A673 (cell line): ENCODE measurements at regions not wholly inside any gene's neighbourhood (a gene's known extent, or its start where the extent isn't known, plus 50 kb on each side); places are given as distances from the start of the nearest gene placed in this dataset.

Source experiments
- BruUV-seq: library from RNA; stranded (reverse); fragments of 400-500 nt; replicated peaks from 2 replicates; lab custom pipeline; 2021; lab: Mats Ljungman, UMichigan
- CTCF ChIA-PET: fragments of 300-600 bp; sonication (Branson Sonifier 250); formaldehyde crosslinking; loops from one replicate; lab custom pipeline; 2022; ENCODE audit warnings: antibody characterized with exemption; lab: Charles Lee
- POLR2A ChIA-PET: fragments of 300-600 bp; sonication (Branson Sonifier 250); formaldehyde crosslinking; loops from one replicate; lab custom pipeline; 2022; ENCODE audit warnings: antibody characterized with exemption; ENCODE audit not compliant: low non-redundant PET; lab: Charles Lee
- DNase-seq: peaks from one replicate; pipeline ENCODE4 v3.0.0-alpha.2; 2015; ENCODE audit warnings: low spot score
- H3K27ac ChIP-seq: fragments of 200-600 bp; sonication (generic); 2 replicates; pipeline ENCODE4 v1.5.1; 2016; ENCODE audit warnings: mixed run types, low read depth, mild to moderate bottlenecking, mixed read lengths, antibody characterized with exemption, low read length; ENCODE audit not compliant: poor library complexity, severe bottlenecking
- H3K27me3 ChIP-seq: fragments of 200-600 bp; sonication (generic); replicated peaks from 2 replicates; pipeline ENCODE4 v1.6.1; 2017; ENCODE audit warnings: mixed run types, low read depth, mild to moderate bottlenecking, mixed read lengths, antibody characterized with exemption, low read length; ENCODE audit not compliant: insufficient read depth, poor library complexity
- H3K36me3 ChIP-seq: fragments of 200-600 bp; sonication (generic); 2 replicates; pipeline ENCODE4 v1.6.1; 2016; ENCODE audit warnings: mixed run types, mild to moderate bottlenecking, mixed read lengths, antibody characterized with exemption, low read length; ENCODE audit not compliant: insufficient read depth, poor library complexity, severe bottlenecking
- H3K4me1 ChIP-seq: fragments of 200-600 bp; sonication (generic); 2 replicates; pipeline ENCODE4 v1.6.1; 2017; ENCODE audit warnings: mixed run types, mild to moderate bottlenecking, mixed read lengths, antibody characterized with exemption, low read length; ENCODE audit not compliant: insufficient read depth, poor library complexity, severe bottlenecking
- H3K4me3 ChIP-seq: fragments of 200-600 bp; sonication (generic); 2 replicates; pipeline ENCODE4 v1.5.1; 2016; ENCODE audit warnings: low read depth, mixed run types, mild to moderate bottlenecking, mixed read lengths, low read length; ENCODE audit not compliant: poor library complexity, severe bottlenecking
- H3K9me3 ChIP-seq: fragments of 200-600 bp; sonication (generic); 2 replicates; pipeline ENCODE4 v1.6.1; 2016; ENCODE audit warnings: mixed run types, low read depth, mild to moderate bottlenecking, mixed read lengths, antibody characterized with exemption, low read length; ENCODE audit not compliant: poor library complexity, severe bottlenecking
- CTCF ChIP-seq: fragments of 300-800, 200-600 bp; sonication (generic); conservative IDR thresholded peaks from 2 replicates; pipeline ENCODE4 v1.5.1; 2017; ENCODE audit warnings: low read depth, mild to moderate bottlenecking, antibody characterized with exemption, low read length, moderate library complexity, mixed read lengths
- EZH2 ChIP-seq: fragments of 200-600 bp; sonication (generic); IDR thresholded peaks from 2 replicates; pipeline ENCODE4 v1.6.1; 2017; ENCODE audit warnings: borderline replicate concordance, low read depth, mild to moderate bottlenecking, mixed read lengths, antibody characterized with exemption, low read length; ENCODE audit not compliant: poor library complexity, severe bottlenecking
- intact Hi-C: fragments of 100-400 bp; cut with micrococcal nuclease; formaldehyde crosslinking; loops from one replicate; pipeline ENCODE4 v1.10.0; 2022; ENCODE audit not compliant: unreplicated experiment

GRCh38 chr6:154891901-154892300 is 103.2 kb upstream of the TIAM2 start:
- no TSS peak for BruUV-seq
- ChIA-PET CTCF (no interaction called here), POLR2A (no interaction called here)
- no peak for TF ChIP-seq EZH2
- no peak for TF ChIP-seq CTCF
- H3K27me3 ChIP-seq, result no peaks in the 10 kb centered on the region
- intact Hi-C loops, result no loop called here
- H3K36me3 ChIP-seq, result no peaks in the 10 kb centered on the region
- peaks cover 5% of the 10 kb centered on the region for H3K4me1 ChIP-seq
- no peak overlapping the region for H3K4me3 ChIP-seq
- no peaks in the 10 kb centered on the region for H3K9me3 ChIP-seq
- no peak overlapping the region for H3K27ac ChIP-seq
- DNase-seq, result no peak

GRCh38 chr6:154893917-154894316 is 101.2 kb upstream of the TIAM2 start:
- Histone ChIP-seq H3K36me3 (no peaks in the 10 kb centered on the region), H3K4me1 (peaks cover 1% of the 10 kb centered on the region), H3K4me3 (no peak overlapping the region), H3K9me3 (no peaks in the 10 kb centered on the region), H3K27ac (no peak overlapping the region), H3K27me3 (no peaks in the 10 kb centered on the region)
- BruUV-seq, result no TSS peak
- ChIA-PET POLR2A (no interaction called here), CTCF (no interaction called here)
- no peak for DNase-seq
- intact Hi-C loops, result no loop called here
- TF ChIP-seq CTCF (no peak), EZH2 (no peak)

- intact Hi-C loops, result no loop called here
- no peaks in the 10 kb centered on the region for H3K27me3 ChIP-seq
- no peaks in the 10 kb centered on the region for H3K9me3 ChIP-seq
- ChIA-PET CTCF (interaction anchor here (0.5 kb wide), 1 partner anchor 193 kb away, joined by 8 read pairs; no protein-coding TSS in a partner anchor), POLR2A (no interaction called here)
- no peak for DNase-seq
- no peak overlapping the region for H3K27ac ChIP-seq
- no peak for TF ChIP-seq CTCF
- TF ChIP-seq EZH2, result no peak
- no peaks in the 10 kb centered on the region for H3K4me1 ChIP-seq
- H3K4me3 ChIP-seq, result no peak overlapping the region
- no TSS peak for BruUV-seq
- no peaks in the 10 kb centered on the region for H3K36me3 ChIP-seq
Measured at GRCh38 chr6:154894902-154895301, 100.2 kb upstream of the TIAM2 start.
